GM18909 (cell line): ENCODE measurements at regions not wholly inside any gene's neighbourhood (a gene's known extent, or its start where the extent isn't known, plus 50 kb on each side); places are given as distances from the start of the nearest gene placed in this dataset.
"Not testable (repeated sequence)": the region's sequence is repeated elsewhere in the genome, so short reads cannot be mapped to it uniquely, and the experiment has no call there.

Experiments used
- ATAC-seq: cut with Tn5 transposase; IDR thresholded peaks from one replicate; pipeline ENCODE4 v1.9.1; 2021; ENCODE audit warnings: mild to moderate bottlenecking; ENCODE audit not compliant: unreplicated experiment, poor library complexity

DNA sequence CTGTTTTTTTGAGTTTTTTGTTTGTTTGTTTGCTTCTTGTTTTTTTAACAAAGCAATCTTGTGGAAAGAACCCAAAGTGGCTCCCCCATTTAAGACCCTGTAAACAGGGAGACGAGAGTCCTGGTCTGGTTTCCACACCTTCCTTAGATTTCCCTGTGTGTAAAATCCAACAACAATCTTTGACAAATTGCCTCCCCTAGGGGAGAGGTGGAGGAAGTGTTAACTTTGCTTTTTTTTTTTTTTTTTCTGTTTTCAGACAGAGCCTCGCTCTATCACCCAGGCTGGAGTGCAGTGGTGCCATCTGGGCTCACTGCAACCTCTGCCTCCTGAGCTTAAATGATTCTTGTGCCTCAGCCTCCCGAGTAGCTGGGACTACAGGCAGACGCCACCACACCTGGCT lies 136.0 kb downstream of the OTOP1 start:
- ATAC-seq, result not testable (repeated sequence)

- ATAC-seq, result not testable (repeated sequence)
These were observed 134.6 kb downstream of the OTOP1 start for GRCh38 chr4:4092159-4092558.

GRCh38 chr4:4099610-4100009 lies 127.1 kb downstream of the OTOP1 start:
- not testable (repeated sequence) for ATAC-seq

- not testable (repeated sequence) for ATAC-seq
These were observed 119.8 kb downstream of the OTOP1 start for GRCh38 chr4:4106923-4107322.

- not testable (repeated sequence) for ATAC-seq
These were observed 119.2 kb downstream of the OTOP1 start for GRCh38 chr4:4107411-4108107.

DNA sequence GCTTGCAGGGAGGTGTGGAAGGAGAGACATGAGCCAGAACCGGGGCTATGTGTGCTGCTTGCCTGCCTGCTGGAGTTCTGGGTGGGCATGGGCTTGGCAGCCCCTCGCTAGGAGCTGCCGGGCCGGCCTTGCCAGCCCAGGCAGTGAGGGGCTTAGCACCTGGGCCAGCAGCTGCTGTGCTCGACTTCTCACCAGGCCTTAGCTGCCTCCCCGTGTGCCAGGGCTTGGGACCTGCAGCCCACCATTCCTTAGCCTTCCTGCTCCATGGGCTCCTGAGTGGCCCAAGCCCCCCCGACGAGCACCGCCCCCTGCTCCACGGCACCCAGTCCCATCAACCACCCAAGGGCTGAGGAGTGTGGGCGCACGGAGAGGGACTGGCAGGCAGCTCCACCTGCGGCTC lies 111.3 kb downstream of the OTOP1 start:
- ATAC-seq, result not testable (repeated sequence)

- not testable (repeated sequence) for ATAC-seq
These were observed 109.8 kb downstream of the OTOP1 start for GRCh38 chr4:4116901-4117300.

GRCh38 chr4:4134368-4134767 lies 92.4 kb downstream of the OTOP1 start:
- not testable (repeated sequence) for ATAC-seq

- not testable (repeated sequence) for ATAC-seq
These were observed 90.1 kb downstream of the OTOP1 start for GRCh38 chr4:4136621-4137020.
